Right lung (tissue), 2 donors: ENCODE measurements at regions not wholly inside any gene's neighbourhood (a gene's known extent, or its start where the extent isn't known, plus 50 kb on each side); places are given as distances from the start of the nearest gene placed in this dataset.

Source experiments
- DNase-seq, 2 donors: peaks; one replicate each; pipeline ENCODE4 v3.0.0-alpha.2; 2013

DNA sequence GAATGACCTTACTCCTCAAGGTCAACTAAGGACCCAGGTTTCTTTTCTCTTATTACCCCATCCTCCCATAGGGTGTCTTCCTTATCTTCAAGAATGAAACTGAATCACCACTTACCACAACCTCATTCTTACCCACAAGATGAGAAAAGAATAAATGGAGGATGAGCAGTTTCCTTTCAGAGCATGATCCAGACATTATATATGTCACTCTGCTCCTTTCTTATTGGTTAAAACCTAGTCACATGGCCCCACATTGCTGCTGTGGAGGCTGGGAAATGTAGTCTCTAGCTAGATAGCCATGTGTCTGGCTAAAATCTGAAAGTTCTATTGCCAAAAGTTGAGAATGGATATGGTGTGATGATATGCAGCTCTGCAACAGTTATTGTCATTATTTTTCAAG lies 62.4 kb upstream of the RAI2 start:
- DNase-seq: no peak

DNA sequence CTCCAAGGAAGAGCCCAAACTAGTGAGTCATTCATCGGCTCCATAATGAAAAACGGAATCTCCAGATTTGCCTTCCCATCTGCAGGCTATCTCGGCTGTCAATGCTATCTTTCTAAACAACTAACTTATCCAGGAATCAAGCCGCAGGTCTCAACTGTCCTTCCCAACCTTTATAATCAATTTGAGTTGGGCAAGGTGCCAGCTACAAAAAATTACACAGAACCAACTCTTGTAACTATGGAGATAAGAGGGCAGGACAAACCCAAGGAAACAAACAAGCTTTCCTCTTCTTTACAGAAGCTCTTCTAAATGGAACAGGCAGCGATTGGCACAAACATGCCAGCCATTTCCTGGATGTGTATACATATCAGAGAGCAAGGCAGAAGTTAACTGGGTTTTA lies 61.2 kb upstream of the RAI2 start:
- DNase-seq: no peak

DNA sequence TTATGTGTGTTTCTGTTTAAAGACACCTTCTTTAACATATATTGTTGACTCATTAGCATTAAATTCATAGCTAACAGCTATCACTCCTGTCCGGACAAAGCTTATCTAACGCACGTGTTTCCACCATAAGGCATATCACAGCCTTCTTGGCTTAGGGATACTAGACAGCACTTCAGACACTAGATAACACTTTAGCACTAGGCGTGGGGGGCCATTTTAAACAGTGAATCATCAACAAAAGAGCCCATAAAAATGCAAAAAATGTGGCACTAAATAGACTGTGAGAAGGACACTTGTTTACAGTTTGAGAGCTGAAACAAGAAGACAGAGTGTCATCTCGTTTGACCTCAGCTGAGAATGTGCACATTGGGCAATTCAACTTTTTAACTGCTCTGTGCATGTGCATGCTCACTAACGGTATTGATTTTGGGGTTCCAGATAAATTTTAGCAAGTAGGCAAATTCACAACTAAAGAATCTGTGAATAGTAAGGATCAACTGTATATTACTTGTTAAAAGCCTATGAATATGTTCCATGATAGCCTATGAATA lies 58.9 kb upstream of the RAI2 start:
- no peak for DNase-seq

GRCh38 chrX:17917945-17918577 lies 57.0 kb upstream of the RAI2 start:
- no peak for DNase-seq

- no peak for DNase-seq
Observed at GRCh38 chrX:17913801-17914200, 52.7 kb upstream of the RAI2 start.
